H1 (cell line): ENCODE measurements at regions not wholly inside any gene's neighbourhood (a gene's known extent, or its start where the extent isn't known, plus 50 kb on each side); places are given as distances from the start of the nearest gene placed in this dataset.

Source experiments
- CTCF ChIA-PET: fragments of 300-600 bp; sonication (Branson Sonifier 250); formaldehyde crosslinking; loops from one replicate; lab custom pipeline; 2021; ENCODE audit not compliant: partially characterized antibody; lab: Charles Lee
- POLR2A ChIA-PET: fragments of 300-600 bp; sonication (Branson Sonifier 250); formaldehyde crosslinking; loops from one replicate; lab custom pipeline; 2021; ENCODE audit warnings: inconsistent platforms; ENCODE audit not compliant: partially characterized antibody; lab: Charles Lee
- DNase-seq, 2 experiments: peaks; one replicate each; pipeline versions ENCODE4 v3.0.0 to v3.0.0-alpha.2; 2010 to 2022; ENCODE audit warnings: low spot score in 2 of 2, low read depth in 1 of 2, mixed read lengths in 1 of 2
- FAIRE-seq: peaks from 2 replicates; lab custom pipeline; 2011; peaks lifted over from hg19 to GRCh38; lab: Jason Lieb, UNC
- H2AFZ ChIP-seq: 2 replicates; pipeline ENCODE4 v1.8.1; 2012; ENCODE audit warnings: low read length, inconsistent platforms
- H2AK5ac ChIP-seq: 2 replicates; pipeline ENCODE4 v1.6.1; 2013; ENCODE audit warnings: low read depth, low read length
- H2BK120ac ChIP-seq: replicated peaks from 2 replicates; pipeline ENCODE3; 2013; ENCODE audit warnings: low read depth, low read length, inconsistent platforms
- H2BK12ac ChIP-seq: 2 replicates; pipeline ENCODE4 v1.6.1; 2013; ENCODE audit warnings: low read depth, low read length
- H2BK15ac ChIP-seq: 2 replicates; pipeline ENCODE4 v1.6.1; 2013; ENCODE audit warnings: low read length
- H2BK20ac ChIP-seq: 2 replicates; pipeline ENCODE4 v1.6.1; 2013; ENCODE audit warnings: low read length
- H2BK5ac ChIP-seq: 2 replicates; pipeline ENCODE4 v1.6.1; 2013; ENCODE audit warnings: low read depth, low read length
- H3K14ac ChIP-seq: 2 replicates; pipeline ENCODE4 v1.6.1; 2013; ENCODE audit warnings: inconsistent platforms; ENCODE audit not compliant: insufficient read length
- H3K18ac ChIP-seq: 2 replicates; pipeline ENCODE4 v1.6.1; 2013; ENCODE audit warnings: low read length; ENCODE audit errors: extremely low read depth
- H3K23ac ChIP-seq: 2 replicates; pipeline ENCODE4 v1.6.1; 2013; ENCODE audit warnings: inconsistent platforms; ENCODE audit not compliant: insufficient read length
- H3K23me2 ChIP-seq: 2 replicates; pipeline ENCODE4 v1.6.1; 2013; ENCODE audit warnings: low read depth, low read length
- H3K27ac ChIP-seq: 2 replicates; pipeline ENCODE4 v1.6.1; 2011; ENCODE audit warnings: low read depth, low read length, inconsistent platforms
- H3K27me3 ChIP-seq, 4 experiments: replicated peaks in 1 of 4; 1 replicate in 1 of 4; 2 replicates in 3 of 4; pipeline versions ENCODE4 v1.6.1 to v1.8.1; 2011 to 2013; ENCODE audit warnings: low read length in 3 of 4, mild to moderate bottlenecking in 3 of 4, inconsistent platforms in 2 of 4, mixed read lengths in 2 of 4, moderate library complexity in 1 of 4; ENCODE audit not compliant: control insufficient read depth in 3 of 4, insufficient read depth in 3 of 4; ENCODE audit errors: extremely low read depth in 1 of 4
- H3K36me3 ChIP-seq, 4 experiments: 2 replicates each; pipeline versions ENCODE4 v1.6.1 to v1.8.1; 2011 to 2013; ENCODE audit warnings: mild to moderate bottlenecking in 4 of 4, low read length in 3 of 4, moderate library complexity in 2 of 4, control low read depth in 1 of 4, inconsistent platforms in 1 of 4; ENCODE audit not compliant: insufficient read depth in 4 of 4, control insufficient read depth in 2 of 4
- H3K4ac ChIP-seq: replicated peaks from 2 replicates; pipeline ENCODE3; 2013; ENCODE audit warnings: low read length, low read depth, mixed read lengths, inconsistent platforms; ENCODE audit not compliant: insufficient read length
- H3K4me1 ChIP-seq, 4 experiments: replicated peaks in 1 of 4; 1 replicate in 1 of 4; 2 replicates in 3 of 4; pipeline versions ENCODE4 v1.6.1 to v1.8.1; 2011 to 2013; ENCODE audit warnings: low read length in 3 of 4, inconsistent platforms in 2 of 4, mixed read lengths in 1 of 4; ENCODE audit not compliant: insufficient read depth in 4 of 4, control insufficient read depth in 3 of 4
- H3K4me2 ChIP-seq, 2 experiments: 2 replicates each; pipeline versions ENCODE4 v1.6.1 to v1.8.1; 2011 to 2013; ENCODE audit warnings: low read depth in 2 of 2, low read length in 2 of 2, control low read depth in 1 of 2, inconsistent platforms in 1 of 2, mild to moderate bottlenecking in 1 of 2; ENCODE audit not compliant: insufficient read depth in 1 of 2
- H3K4me3 ChIP-seq, 4 experiments: fragments of 200-600, 300-600 bp in 1 of 4; sonication (generic), shearing (Covaris generic), sonication (Bioruptor Twin) in 1 of 4; 2 replicates each; pipeline versions ENCODE4 v1.5.1 to v1.8.1; 2011 to 2016; ENCODE audit warnings: low read length in 4 of 4, low read depth in 3 of 4, control low read depth in 2 of 4, inconsistent platforms in 2 of 4, mild to moderate bottlenecking in 2 of 4, mixed read lengths in 1 of 4, moderate library complexity in 1 of 4; ENCODE audit not compliant: insufficient read depth in 2 of 4; ENCODE audit errors: extremely low read depth in 1 of 4
- H3K56ac ChIP-seq: replicated peaks from 2 replicates; pipeline ENCODE3; 2013; ENCODE audit warnings: low read depth, mild to moderate bottlenecking, mixed read lengths, low read length, inconsistent platforms; ENCODE audit not compliant: insufficient read length
- H3K79me1 ChIP-seq: 2 replicates; pipeline ENCODE4 v1.6.1; 2013; ENCODE audit warnings: low read depth, low read length, control low read depth
- H3K79me2 ChIP-seq, 2 experiments: 2 replicates each; pipeline versions ENCODE4 v1.6.1 to v1.8.1; 2012 to 2013; ENCODE audit warnings: low read length in 2 of 2, mild to moderate bottlenecking in 2 of 2, inconsistent platforms in 1 of 2; ENCODE audit not compliant: insufficient read depth in 2 of 2, control insufficient read depth in 1 of 2
- H3K9ac ChIP-seq, 4 experiments: replicated peaks in 1 of 4; 1 replicate in 1 of 4; 2 replicates in 3 of 4; pipeline versions ENCODE4 v1.6.1 to v1.8.1; 2011 to 2013; ENCODE audit warnings: low read depth in 3 of 4, low read length in 3 of 4, control low read depth in 2 of 4, mild to moderate bottlenecking in 2 of 4, moderate library complexity in 2 of 4, inconsistent platforms in 1 of 4; ENCODE audit errors: extremely low read depth in 1 of 4
- H3K9me3 ChIP-seq, 2 experiments: 2 replicates each; pipeline versions ENCODE4 v1.6.1 to v1.8.1; 2012 to 2013; ENCODE audit warnings: mild to moderate bottlenecking in 2 of 2, moderate library complexity in 2 of 2, control low read depth in 1 of 2, inconsistent platforms in 1 of 2, low read depth in 1 of 2, low read length in 1 of 2, mixed read lengths in 1 of 2; ENCODE audit not compliant: insufficient read depth in 2 of 2
- H4K20me1 ChIP-seq, 2 experiments: replicated peaks in 1 of 2; 2 replicates each; pipeline versions ENCODE3 to v1.8.1; 2011 to 2013; ENCODE audit warnings: inconsistent platforms in 2 of 2, low read length in 2 of 2, mild to moderate bottlenecking in 1 of 2; ENCODE audit not compliant: insufficient read depth in 2 of 2, control insufficient read depth in 1 of 2
- H4K5ac ChIP-seq: 2 replicates; pipeline ENCODE4 v1.6.1; 2013; ENCODE audit warnings: low read length, low read depth, mixed read lengths, inconsistent platforms; ENCODE audit not compliant: insufficient read length
- H4K8ac ChIP-seq: 2 replicates; pipeline ENCODE4 v1.8.0; 2013; ENCODE audit warnings: mild to moderate bottlenecking, moderate library complexity, low read length, inconsistent platforms; ENCODE audit not compliant: insufficient read depth; ENCODE audit errors: extremely low read depth
- H4K91ac ChIP-seq: replicated peaks from 2 replicates; pipeline ENCODE3; 2013; ENCODE audit warnings: low read length, mixed read lengths, inconsistent platforms; ENCODE audit not compliant: insufficient read length
- CBX5 ChIP-seq: fragments of 300-800, 300-1000 bp; sonication (generic); IDR thresholded peaks from 2 replicates; pipeline ENCODE4 v1.7.1; 2016; ENCODE audit warnings: antibody characterized with exemption, low read length, low read depth
- KDM1A ChIP-seq: fragments of 200-600, 300-600 bp; sonication (generic); IDR thresholded peaks from 2 replicates; pipeline ENCODE4 v1.7.1; 2016; ENCODE audit warnings: mild to moderate bottlenecking, low read length, borderline replicate concordance
- POLR2AphosphoS5 ChIP-seq: IDR thresholded peaks from 2 replicates; pipeline ENCODE4 v1.6.1; 2011; ENCODE audit warnings: low read depth, low read length
- TAF1 ChIP-seq: IDR thresholded peaks from 2 replicates; pipeline ENCODE4 v1.6.1; 2011; ENCODE audit warnings: mild to moderate bottlenecking, low read depth, low read length
- TCF12 ChIP-seq: IDR thresholded peaks from 2 replicates; pipeline ENCODE4 v1.6.1; 2011; ENCODE audit warnings: low read depth, mild to moderate bottlenecking, low read length

GRCh38 chr16:76705892-76706291, 428.7 kb downstream of the CNTNAP4 start:
- CTCF ChIA-PET: no interaction called here
- no peak overlapping the region for H3K4me3 ChIP-seq
- H3K9ac ChIP-seq: no peak overlapping the region
- no peak overlapping the region for H2AFZ ChIP-seq
- no peaks in the 10 kb centered on the region for H3K36me3 ChIP-seq
- POLR2A ChIA-PET: no interaction called here
- H3K4me2 ChIP-seq: no peak overlapping the region
- H3K23me2 ChIP-seq: no peaks in the 10 kb centered on the region
- no peaks in the 10 kb centered on the region for H3K79me2 ChIP-seq
- DNase-seq (no peak), FAIRE-seq (no peak)
- H3K14ac ChIP-seq: no peak overlapping the region
- no peak overlapping the region for H2AK5ac ChIP-seq
- no peaks in the 10 kb centered on the region for H3K79me1 ChIP-seq
- H3K4ac ChIP-seq: no peak overlapping the region
- no peak overlapping the region for H2BK15ac ChIP-seq
- H3K27me3 ChIP-seq: no peaks in the 10 kb centered on the region
- H4K8ac ChIP-seq: no peak overlapping the region
- no peaks in the 10 kb centered on the region for H3K4me1 ChIP-seq
- no peak overlapping the region for H3K18ac ChIP-seq
- no peak overlapping the region for H2BK12ac ChIP-seq
- H3K9me3 ChIP-seq: no peaks in the 10 kb centered on the region
- no peak overlapping the region for H2BK20ac ChIP-seq
- H2BK5ac ChIP-seq: no peak overlapping the region
- no peaks in the 10 kb centered on the region for H4K20me1 ChIP-seq
- no peak overlapping the region for H3K27ac ChIP-seq
- H3K56ac ChIP-seq: no peak overlapping the region
- no peak overlapping the region for H2BK120ac ChIP-seq
- H3K23ac ChIP-seq: no peak overlapping the region
- no peak overlapping the region for H4K91ac ChIP-seq
- H4K5ac ChIP-seq: no peak overlapping the region
- TF ChIP-seq TAF1: no peak
- TF ChIP-seq KDM1A: no peak
- TF ChIP-seq TCF12: no peak
- no peak for TF ChIP-seq CBX5
- TF ChIP-seq POLR2AphosphoS5: no peak
